COLO668 (cell line): ENCODE measurements at regions not wholly inside any gene's neighbourhood (a gene's known extent, or its start where the extent isn't known, plus 50 kb on each side); places are given as distances from the start of the nearest gene placed in this dataset.

ENCODE experiments used
- DNase-seq: peaks from one replicate; lab custom pipeline; 2025; ENCODE audit not compliant: unreplicated experiment; lab: John Stamatoyannopoulos, UW

DNA sequence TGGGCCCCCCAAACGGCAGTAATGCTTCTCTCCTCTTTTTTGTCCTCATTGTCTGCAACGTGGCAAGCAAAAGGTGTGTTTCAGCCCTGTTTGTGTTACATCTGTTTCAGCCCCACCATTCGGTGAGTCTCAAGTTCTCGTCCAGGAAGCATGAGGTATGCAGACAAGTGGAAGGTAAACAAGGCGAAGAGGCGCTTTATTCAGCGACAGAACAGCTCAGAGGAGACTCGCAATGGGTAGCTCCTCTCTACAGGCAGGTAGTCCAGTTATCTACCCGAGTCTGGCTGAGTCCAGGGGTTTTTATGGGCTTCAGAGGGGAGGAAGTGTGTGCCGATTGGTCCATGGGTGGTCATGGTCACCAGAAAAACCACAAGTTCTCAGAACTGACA, 733.4 kb upstream of the CDH7 start:
- DNase-seq, result no peak

DNA sequence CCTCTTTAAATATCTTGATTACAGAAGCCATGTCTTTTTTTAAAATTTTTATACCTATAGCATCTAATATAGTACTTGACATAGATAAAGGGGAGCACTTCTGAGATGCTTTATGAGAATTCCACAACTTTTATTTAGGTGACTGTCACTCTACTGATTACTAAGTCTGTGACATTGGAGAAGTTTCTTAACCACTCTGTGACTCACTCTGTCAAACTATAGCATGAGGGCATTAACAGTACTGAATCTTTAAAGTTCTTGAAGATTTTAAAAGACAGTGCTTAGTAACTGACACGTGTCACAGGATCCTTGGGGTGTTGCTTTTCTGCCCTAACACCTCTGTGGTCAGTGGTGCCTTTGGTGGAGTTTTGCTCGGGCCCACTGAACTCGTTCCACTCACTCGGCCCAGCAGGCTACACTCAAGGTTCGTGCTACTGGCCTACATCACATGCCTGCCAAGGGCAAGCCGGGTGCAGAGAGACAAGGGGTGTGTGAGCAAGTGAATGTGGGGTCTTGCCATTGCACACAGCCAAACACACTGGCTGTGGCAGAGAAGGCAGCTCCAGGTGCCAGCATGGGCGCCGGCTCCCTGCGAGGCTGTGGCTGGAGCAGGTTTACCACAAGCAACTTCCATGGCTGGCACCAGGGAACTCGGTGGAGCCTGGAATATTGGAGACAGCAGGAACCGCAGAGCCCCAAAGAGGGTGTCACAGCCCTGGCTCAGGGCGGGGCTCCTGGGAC, 734.0 kb upstream of the CDH7 start:
- no peak for DNase-seq

DNA sequence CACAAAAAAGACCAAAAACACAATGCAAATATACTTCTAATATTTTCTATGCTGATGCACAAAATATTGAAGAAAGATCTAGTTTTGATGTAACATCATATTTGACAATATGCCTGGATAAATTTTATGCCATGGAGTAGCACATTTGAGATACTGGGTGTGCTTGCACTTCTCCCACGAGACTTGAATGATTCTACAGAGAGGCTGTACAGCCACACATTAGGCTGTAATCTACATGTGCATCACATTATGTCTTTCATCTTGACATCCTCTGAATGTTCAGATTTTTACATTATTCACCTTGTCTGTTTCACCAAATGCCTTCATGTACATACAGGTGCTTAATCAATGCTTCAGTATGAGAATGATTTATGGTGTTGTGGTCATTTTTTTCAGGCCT, 756.4 kb upstream of the CDH7 start:
- no peak for DNase-seq

GRCh38 chr18:64993695-64994094, 757.1 kb upstream of the CDH7 start:
- no peak for DNase-seq

- DNase-seq, result no peak
Measured at GRCh38 chr18:64992654-64993053, 758.2 kb upstream of the CDH7 start.

GRCh38 chr18:64991102-64991501, 759.7 kb upstream of the CDH7 start:
- DNase-seq, result no peak

DNA sequence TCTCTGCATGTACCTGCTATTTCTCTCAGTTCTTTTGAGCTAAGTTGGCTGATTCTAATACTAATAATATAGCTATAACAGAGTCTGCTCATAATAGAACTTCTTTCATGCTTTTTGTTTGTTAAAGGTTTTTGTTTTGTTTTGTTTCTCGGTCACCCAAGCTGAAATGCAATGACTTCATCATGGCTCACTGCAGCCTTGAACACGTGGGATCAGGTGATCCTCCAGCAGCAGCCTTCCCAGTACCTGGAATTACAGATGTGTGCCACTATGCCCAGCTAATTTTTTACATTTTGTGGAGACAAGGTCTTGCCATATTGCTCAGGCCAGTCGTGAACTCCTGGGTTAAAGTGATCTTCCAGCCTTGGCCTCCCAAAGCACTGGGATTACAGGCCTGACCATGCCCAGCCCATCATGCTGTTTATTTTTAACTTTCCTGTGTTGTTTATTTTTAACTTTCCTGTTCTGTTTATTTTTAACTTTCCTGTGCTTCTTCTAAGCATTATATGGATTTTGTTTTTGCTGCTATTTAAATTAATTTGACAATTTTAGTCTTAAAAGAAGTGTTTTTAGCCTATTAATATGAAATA, 763.8 kb upstream of the CDH7 start:
- DNase-seq, result no peak

GRCh38 chr18:64983497-64984238, 767.1 kb upstream of the CDH7 start:
- DNase-seq, result no peak

DNA sequence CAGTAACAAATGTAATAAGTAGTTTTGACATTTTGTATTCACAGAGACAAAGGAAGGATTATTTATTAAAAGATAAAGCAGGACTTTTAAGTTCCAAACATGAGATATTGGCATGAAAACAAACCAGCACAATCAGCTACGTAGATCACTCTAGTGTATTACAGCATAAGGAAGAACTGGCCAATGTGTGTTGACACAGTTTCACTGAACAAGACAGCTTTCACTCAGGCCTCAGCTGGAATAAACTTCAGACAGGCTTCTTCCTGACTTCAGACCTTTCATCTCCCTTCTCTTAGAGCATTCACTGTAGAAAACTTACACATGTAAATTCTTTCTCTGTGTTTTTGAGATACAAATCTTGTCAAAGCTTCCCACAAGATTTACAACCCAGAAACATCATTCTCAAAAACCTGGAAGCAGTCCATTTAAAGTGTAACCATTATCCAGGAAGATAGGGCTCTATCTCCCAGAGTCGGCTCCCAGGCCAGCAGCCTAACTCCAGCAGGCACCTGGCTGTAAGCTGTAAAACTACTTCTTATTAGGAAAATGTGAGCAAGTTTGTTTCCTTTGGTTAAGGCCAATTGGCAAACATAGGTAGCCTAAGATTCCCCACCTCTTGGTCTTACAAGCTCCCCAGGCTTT, 768.3 kb upstream of the CDH7 start:
- no peak for DNase-seq

DNA sequence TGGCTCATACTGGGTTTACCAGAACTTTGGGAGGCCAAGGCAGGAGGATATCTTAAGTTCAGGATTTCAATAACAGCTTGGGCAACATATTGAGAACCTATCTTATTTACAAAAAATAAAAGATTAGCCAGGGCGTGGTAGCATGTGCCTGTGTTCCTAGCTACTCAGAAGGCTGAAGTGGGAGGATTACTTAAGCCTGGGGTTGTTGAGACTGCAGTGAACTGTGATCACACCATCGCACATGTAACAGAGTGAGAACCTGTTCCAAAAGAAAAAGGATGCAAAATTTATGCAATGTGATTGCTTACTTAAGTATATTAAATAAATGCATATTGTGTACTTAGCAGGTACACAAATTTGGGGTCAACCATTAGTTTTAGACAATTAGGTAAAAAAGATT, 768.9 kb upstream of the CDH7 start:
- DNase-seq, result no peak

DNA sequence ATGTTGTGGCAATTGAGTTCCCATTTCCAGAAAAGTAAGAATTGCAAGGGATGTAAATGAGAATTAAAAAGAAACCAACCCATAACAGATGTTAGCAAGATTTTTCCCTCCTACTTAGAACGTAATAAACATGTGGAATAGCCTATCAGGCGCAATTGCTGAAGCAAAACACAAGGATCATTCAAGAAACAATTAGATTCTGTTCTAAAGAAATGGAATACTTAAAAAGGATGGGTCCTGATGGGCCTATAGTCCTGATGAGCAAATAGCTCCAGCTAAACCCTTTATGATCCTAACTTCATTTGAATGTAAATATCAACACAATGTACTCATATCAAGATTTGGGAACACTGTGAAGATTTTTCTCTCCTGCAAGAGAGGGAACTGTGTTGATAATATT, 771.0 kb upstream of the CDH7 start:
- DNase-seq, result no peak

GRCh38 chr18:64974391-64975125, 776.3 kb upstream of the CDH7 start:
- no peak for DNase-seq

DNA sequence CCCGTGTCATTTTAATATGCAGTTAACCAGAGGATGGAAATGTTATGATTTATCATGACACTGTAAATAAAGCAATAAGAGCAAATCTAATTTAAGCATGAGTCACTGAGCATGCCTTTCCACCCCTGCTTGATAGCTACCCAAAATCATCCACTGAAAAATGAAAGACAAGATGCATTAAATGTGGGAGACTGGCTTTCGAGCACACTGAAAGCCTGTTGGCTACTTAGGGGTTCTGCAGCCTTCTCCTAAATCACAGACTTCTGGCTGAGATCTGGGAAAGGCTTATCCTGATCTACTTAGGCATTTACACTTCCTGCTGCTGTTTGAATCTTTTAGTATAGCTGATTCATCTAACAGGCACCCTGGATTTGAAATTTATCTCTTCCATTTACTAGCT, 778.3 kb upstream of the CDH7 start:
- DNase-seq, result no peak

DNA sequence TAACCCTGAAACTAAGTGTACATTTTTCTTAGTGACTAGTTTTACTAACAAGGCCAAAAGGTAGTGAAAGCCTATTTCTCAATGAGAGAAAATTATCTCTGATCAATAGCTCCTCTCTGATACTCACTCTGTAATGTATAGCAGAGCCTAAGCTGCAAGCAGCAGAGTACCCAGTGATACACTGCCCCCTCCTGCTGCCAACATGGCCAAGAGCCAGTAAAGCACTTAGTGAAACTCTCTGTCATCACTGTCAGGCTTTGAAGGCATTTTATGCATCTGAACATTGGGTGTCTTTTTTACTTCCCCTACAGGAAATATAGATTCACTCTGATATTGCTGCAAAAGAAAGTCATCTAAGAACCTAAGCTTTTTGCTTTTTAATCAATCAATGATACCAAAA, 784.1 kb upstream of the CDH7 start:
- peak; percentile 16 for DNase-seq

DNA sequence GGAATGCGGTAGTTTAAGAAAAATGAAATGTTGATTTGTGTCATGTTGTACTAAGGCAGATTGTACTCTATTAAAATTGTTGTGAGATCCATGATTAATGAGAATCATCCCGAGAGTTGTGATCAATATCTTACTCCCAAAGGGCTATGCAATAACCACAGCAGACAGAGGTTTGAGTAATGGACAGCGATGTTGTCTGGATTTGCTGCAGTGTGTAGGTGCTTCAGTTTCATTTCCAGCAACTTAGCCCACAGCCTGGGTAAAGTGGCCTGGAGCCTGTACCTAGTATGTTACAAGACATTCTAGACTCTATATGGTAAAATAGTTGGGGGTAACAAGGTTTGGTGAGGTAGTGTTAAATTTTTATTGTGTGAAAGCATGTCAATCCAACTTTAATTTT, 794.3 kb upstream of the CDH7 start:
- DNase-seq, result no peak

GRCh38 chr18:64949885-64950284, 800.9 kb upstream of the CDH7 start:
- no peak for DNase-seq

DNA sequence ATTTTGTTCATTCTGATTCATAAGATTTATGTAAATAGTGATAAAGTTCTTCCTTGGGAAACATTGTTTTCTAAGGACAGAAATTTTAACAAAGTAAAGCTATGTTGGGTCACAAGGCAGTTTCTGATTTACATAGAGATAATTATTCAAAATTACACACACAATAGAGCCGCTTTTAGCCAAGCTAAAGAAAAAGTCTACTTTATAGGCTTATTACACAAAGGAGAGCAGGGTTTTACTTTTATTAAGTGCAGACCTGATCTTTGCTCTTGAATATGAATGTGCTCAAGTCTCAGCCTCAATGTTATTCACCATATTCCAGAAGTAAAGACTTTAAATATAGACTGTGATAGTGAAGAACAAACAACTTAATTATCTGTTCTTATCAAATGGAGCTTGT, 787.8 kb upstream of the LINC00305 start:
- DNase-seq, result no peak

- DNase-seq, result no peak
Measured at GRCh38 chr18:64929036-64929435, 780.1 kb upstream of the LINC00305 start.

- no peak for DNase-seq
Measured at GRCh38 chr18:64919971-64920570, 771.2 kb upstream of the LINC00305 start.

DNA sequence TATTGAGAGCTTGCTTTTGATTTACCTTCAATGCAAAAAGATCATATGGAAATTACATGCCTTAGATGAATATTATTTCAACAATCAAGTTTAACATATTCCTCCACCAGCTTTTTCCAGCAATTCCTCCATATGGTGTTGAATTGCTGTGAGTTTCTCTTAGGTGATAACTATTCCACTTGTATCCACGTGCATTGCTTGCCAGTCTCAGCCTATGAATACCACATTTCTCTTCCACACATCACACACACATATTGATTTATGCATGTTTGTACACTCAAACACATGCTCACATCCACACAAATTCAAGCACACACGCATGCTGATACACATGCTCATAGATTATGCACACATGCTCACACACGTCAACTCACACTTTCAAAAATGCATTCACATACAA, 770.0 kb upstream of the LINC00305 start:
- DNase-seq, result no peak

GRCh38 chr18:64893349-64893748, 744.5 kb upstream of the LINC00305 start:
- DNase-seq, result no peak
